ENCODE measurements at regions not wholly inside any gene's neighbourhood (a gene's known extent, or its start where the extent isn't known, plus 50 kb on each side); places are given as distances from the start of the nearest gene placed in this dataset.

DNA sequence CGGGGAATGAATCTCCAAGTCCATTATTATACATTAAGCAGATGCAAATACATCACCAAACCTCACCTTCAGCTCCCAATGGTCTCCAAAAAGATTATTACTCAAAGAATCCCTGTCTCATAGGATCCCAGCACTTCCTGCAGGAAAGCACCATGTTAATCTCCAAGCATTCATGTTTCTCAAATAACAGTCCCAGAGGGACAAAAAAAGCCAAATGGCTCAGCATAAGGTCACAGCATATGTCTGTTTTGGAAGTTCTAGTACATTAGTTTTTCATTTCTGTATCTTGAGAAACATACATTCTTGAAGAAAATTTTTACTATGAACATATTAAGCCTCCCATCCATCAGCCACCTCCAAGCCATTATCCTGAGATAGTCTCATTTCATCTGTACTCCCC, 103.3 kb downstream of the METTL4 start:
- DNase-seq, result no peak

DNA sequence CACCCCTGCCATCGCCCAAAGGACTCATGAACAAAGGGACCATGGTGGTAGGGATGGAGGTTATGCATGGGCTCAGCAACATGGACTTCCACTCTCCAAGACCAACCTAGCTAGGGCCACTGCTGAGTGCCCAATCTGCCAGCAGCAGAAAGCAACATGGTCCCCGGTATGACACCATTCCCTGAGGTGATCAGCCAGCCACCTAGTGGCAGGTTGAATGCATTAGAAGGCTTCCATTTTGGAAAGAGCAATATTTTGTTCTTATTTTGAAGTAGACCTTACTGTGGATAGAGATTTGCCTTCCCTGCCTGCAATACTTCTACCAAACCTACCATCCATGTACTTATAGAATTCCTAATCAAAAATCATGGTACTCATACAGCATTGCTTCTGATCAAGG, 99.8 kb downstream of the METTL4 start:
- no peak for DNase-seq

DNA sequence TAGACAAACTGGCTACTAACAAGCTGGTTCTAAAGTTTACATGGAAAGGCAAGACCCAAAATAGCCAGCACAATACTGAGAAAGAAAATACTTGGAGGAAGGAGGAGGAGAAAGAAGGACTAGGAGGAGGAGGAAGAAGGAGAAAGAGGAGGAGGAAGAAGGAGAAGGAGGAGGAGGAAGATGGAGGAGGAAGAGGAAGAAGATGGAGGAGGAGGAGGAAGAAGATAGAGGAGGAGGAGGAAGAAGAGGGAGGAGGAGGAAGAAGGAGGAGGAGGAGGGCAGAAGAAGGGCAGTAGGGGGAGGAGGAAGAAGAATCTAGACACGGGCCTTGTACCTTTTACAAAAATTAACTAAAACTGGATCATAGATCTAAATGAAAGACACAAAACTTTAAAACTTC, 92.6 kb downstream of the METTL4 start:
- no peak for DNase-seq

GRCh38 chr18:2480536-2480935, 90.8 kb downstream of the METTL4 start:
- no peak for DNase-seq

DNA sequence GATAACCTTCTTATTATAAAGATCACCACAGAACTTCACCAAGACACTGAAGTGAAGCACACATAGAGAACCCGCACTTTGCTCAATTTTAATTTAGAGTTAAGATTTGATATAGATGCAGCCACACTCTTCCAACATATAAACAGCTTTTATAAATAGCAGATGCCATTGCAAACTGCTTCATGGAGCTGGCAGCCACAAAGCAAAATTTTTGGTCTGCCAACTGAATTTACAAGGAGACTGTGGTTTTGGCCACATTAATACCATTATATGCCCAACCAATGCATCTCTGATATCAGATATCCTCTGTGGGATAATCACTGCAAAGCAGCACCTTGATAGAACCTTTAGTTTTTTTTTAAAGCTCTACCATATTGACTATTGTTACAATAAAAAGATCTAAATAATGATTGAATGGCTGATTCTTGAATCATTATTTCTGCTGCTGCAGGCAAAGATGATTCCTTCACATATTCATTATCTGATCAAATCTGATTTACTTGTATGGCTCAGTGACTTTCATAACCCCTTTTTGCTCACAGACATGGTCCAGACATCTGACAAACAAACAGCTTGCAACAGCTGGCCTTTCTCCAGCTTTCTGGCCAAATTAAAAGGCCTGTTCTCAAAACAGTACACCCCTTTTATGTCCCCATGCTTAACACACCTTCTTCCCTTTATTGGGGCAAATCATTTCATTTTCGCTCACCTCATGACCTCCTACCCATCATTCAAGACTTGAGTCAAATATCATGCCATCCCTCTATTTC, 88.4 kb downstream of the METTL4 start:
- no peak for DNase-seq

DNA sequence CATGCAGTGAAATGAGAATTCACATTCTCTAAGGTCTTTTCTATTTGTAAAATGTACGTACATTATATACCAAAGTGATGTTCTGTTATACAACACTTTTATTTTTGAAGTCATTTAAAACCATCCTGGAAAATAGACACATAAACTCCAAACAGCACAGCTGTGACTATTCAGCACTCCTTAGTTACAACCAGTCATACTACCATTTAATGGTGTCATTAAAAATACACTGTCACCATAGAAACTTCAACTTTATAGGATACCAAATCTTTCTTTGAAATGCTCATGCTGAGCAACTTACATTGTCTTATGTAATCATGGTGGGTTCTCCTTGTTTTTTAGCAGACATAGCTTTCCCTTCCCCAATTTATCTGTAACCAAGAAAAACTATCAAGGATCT, 85.3 kb downstream of the METTL4 start:
- DNase-seq, result no peak

DNA sequence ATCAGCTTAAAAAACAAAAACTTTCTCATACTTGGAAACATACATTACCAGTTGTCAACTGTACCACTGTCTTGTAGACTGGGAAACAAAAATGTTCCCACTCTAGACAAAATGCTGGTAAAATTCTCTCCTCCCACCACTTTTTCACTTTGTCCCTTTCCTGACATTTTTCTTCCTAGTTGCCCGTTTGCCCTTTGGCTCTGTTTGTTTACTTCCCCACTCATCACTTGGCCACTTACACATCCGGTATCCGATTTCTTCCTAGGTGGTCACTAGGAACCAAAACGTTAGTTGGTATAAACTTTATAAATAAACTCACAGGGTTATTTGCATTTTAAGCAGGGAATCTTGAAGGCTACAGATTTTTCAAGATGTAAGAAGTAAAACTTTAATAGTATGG, 84.9 kb downstream of the METTL4 start:
- no peak for DNase-seq

Measured in NCI-H1092 (cell line).